HK-2 (cell line): ENCODE measurements at regions not wholly inside any gene's neighbourhood (a gene's known extent, or its start where the extent isn't known, plus 50 kb on each side); places are given as distances from the start of the nearest gene placed in this dataset.
A peak's percentile ranks its signal among the peaks of the same experiment; 100 is the strongest.
"Not testable (repeated sequence)": the region's sequence is repeated elsewhere in the genome, so short reads cannot be mapped to it uniquely, and the experiment has no call there.

Source experiments
- DNase-seq: peaks from one replicate; pipeline ENCODE4 v3.0.0-alpha.2; 2018; ENCODE audit not compliant: unreplicated experiment

- not testable (repeated sequence) for DNase-seq
Measured at GRCh38 chr10:47626975-47627374, 103.5 kb upstream of the AGAP9 start.

GRCh38 chr10:47622719-47623118, 99.3 kb upstream of the AGAP9 start:
- DNase-seq = not testable (repeated sequence)

DNA sequence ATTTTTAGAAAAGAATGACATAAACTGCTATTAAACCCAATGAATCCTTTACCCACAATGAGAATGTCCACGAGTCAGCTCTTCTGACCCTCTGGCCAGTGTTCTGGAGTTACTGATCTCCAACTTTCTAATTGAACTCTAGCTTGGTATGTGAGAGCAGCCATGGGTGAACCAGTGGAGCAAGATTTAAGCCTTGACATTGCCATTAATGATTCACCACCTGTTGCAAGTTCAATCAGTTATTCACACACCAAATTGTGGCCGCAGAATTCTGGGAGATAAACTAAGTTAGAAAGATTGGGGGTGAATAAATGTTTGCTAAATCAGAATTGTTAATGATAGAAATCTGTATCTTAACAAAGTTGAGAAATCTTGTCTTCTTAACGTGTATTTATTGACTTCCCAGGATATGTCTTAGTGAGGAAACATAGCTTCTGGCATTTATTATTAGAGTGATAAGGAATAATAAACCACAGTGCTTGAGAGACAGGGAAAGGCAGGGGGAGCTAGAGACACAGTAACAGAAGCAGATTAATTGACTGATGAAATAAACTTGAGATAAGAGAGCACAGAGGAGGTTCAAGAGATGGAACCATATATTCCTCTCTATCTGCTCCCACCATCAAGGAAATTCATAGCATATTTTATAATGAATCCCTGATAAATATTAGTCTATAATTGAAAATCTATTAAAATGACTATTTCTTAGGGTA, 96.0 kb upstream of the AGAP9 start:
- peak; percentile 2 for DNase-seq

DNA sequence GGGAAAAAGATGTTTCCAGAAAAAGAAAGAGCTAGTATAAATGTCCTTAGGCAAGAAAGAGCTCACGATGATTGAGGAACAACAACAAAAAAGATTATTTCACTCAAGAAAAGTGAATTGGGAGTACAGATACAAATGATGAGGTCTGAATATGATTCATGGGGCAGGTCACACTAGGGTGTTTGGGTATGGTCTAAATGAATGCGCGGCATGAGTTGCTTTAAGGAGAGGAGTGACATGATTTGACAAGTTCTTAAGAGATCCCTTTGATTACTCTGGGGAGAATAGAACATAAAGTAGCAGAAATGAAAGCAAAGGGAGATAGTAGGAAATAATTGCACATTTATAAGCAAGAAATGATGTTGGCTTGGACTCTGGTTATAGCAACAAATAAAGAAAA, 85.9 kb upstream of the AGAP9 start:
- not testable (repeated sequence) for DNase-seq

DNA sequence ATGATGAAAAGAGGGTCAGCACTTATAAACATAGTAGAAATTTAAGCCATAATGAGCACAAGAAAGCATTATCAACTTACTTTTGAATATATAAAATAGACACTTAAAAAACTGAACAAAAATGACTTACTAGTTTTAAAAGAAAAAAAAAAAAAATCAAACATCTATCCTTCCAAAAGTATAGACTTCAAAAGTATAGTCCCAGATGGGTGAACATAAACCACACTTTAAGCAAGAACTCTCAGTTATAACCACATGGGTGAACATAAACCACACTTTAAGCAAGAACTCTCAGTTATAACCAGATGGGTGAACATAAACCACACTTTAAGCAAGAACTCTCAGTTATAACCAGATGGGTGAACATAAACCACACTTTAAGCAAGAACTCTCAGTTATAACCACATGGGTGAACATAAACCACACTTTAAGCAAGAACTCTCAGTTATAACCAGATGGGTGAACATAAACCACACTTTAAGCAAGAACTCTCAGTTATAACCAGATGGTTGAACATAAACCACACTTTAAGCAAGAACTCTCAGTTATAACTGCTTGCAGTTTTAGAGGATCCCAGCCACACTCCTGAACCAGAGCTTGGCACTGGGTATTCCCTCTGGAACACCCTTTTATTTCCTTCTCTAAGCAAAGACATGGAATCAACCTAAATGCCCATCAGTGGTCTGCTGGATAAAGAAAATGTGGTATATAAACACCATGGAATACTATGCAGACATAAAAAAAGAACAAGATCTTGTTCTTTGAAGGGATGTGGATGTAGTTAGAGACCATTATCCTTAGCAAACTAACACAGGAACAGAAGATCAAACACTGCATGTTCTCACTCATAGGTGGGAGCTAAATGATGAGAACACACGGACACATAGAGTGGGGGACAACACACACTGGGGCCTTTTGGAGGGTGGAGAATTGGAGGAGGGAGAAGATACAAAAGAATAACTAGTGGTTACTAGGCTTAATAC, 82.6 kb upstream of the AGAP9 start:
- DNase-seq = not testable (repeated sequence)

- not testable (repeated sequence) for DNase-seq
Measured at GRCh38 chr10:47600604-47601003, 77.2 kb upstream of the AGAP9 start.

DNA sequence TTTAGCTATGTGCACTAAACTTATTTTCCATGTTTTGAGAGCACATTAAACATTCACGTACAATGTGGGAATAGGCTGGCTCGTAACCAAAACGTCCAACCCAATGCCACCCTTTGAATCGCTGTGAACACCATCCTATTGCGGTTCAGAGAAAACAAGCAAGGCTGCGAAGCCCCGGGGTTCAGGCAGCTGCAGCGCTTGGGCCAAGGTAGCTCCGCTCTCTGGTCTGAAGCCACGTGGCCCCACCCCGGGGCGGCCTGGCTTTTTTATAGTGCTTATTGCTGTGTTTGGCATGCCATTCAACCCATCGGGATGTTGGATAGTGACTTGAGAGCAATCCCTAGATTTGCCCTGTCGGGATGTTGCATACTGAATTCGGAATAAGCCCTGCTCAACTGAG, 76.7 kb upstream of the AGAP9 start:
- not testable (repeated sequence) for DNase-seq

DNA sequence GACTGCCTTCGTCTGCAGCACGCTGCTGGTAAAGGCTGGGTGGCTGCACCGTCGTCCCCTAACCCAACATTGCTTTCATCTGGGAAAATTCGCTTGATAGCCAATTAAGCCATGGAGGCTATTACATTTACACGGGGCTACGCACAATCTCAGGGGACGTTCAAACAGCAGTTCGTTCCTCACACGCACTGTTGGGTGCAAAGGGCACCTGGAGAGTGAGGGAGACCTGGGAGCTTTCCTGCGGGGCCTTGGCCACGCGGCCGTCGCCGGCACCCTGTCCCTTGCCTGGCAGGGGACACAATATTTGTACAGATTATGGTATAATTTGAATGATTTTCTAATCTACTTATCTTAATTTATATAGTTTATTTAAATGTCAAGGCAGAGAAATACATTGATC, 76.2 kb upstream of the AGAP9 start:
- DNase-seq = not testable (repeated sequence)

GRCh38 chr10:47593805-47594204, 70.4 kb upstream of the AGAP9 start:
- not testable (repeated sequence) for DNase-seq

GRCh38 chr10:47593129-47593528, 69.7 kb upstream of the AGAP9 start:
- not testable (repeated sequence) for DNase-seq

GRCh38 chr10:47590956-47591355, 67.5 kb upstream of the AGAP9 start:
- not testable (repeated sequence) for DNase-seq

GRCh38 chr10:47590534-47590933, 67.1 kb upstream of the AGAP9 start:
- not testable (repeated sequence) for DNase-seq

- DNase-seq = not testable (repeated sequence)
Measured at GRCh38 chr10:47582051-47582450, 58.6 kb upstream of the AGAP9 start.

DNA sequence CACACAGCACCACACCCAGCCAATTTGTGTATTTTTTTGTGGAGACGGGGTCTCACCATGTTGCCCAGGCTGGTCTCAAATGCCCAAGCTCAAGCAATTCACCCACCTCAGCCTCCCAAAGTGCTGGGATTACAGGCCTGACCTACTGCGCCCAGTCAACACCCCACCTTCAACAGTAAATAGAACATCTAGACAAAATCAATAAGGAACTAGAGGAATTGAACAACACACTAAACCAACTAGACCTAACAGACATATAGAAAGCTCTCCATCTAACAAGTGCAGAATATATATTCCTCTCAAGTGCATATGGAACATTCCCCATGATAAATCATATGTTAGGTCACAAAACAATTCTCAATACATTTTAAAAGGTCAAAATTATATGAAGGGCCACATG, 56.6 kb upstream of the AGAP9 start:
- not testable (repeated sequence) for DNase-seq

- DNase-seq = not testable (repeated sequence)
Measured at GRCh38 chr10:47578547-47578946, 55.1 kb upstream of the AGAP9 start.
